HEK293 (cell line): ENCODE measurements at regions not wholly inside any gene's neighbourhood (a gene's known extent, or its start where the extent isn't known, plus 50 kb on each side); places are given as distances from the start of the nearest gene placed in this dataset.

Experiments
- YY1 ChIP-seq: fragments of 450-650 bp; formaldehyde crosslinking; IDR thresholded peaks from 2 replicates; pipeline ENCODE4 v1.5.1; 2018; ENCODE audit warnings: missing biosample characterization, missing genetic modification characterization
- ZNF211 ChIP-seq: fragments of 450-650 bp; formaldehyde crosslinking; IDR thresholded peaks from 2 replicates; pipeline ENCODE4 v1.5.1; 2016; ENCODE audit warnings: low read depth, missing biosample characterization, missing genetic modification characterization
- ZNF510 ChIP-seq: fragments of 450-650 bp; formaldehyde crosslinking; IDR thresholded peaks from 2 replicates; pipeline ENCODE4 v1.5.1; 2018; ENCODE audit warnings: mild to moderate bottlenecking, missing genetic modification characterization, missing biosample characterization; ENCODE audit not compliant: insufficient replicate concordance
- ZNF76 ChIP-seq: fragments of 450-650 bp; formaldehyde crosslinking; IDR thresholded peaks from 2 replicates; pipeline ENCODE4; 2016; ENCODE audit warnings: low read depth, missing biosample characterization, missing genetic modification characterization, borderline replicate concordance
- TF ChIP-seq, protein P1 (sequence below): fragments of 450-650 bp; formaldehyde crosslinking; IDR thresholded peaks from 2 replicates; pipeline ENCODE4 v1.5.1; 2016; ENCODE audit warnings: missing biosample characterization, missing genetic modification characterization

DNA sequence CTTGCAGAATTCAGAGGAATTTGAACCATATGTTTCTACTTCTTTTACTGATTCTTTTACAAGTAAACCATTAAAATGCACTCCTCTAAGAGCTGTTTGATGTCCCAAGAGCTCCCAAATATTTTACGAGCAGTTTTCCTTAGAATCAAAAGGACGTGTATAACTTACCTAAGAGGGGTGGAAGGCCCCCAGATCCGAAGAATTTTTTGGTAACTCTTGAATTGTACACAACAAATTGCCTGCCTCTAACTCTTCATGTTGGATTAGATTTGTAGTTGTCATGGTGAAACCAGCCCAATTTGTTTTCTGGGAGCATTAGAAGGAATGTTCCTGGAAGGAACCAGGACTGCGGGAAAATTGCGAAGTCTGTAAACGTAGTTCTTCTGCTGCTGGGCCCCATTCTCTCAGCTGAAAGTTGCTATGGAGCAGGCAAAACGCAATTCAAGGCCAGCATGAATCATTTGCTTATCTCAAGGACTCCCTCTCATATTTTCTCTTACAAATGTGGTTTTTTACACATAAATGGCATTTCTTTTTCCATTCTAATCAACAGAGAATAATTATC is 124.8 kb upstream of the TMEM72 start:
- TF ChIP-seq YY1 (tag by site-specific recombination) (no peak), ZNF510 (no peak), ZNF76 (tag by site-specific recombination) (no peak), ZNF211 (tag by site-specific recombination) (no peak)
- TF ChIP-seq, protein P1, sequence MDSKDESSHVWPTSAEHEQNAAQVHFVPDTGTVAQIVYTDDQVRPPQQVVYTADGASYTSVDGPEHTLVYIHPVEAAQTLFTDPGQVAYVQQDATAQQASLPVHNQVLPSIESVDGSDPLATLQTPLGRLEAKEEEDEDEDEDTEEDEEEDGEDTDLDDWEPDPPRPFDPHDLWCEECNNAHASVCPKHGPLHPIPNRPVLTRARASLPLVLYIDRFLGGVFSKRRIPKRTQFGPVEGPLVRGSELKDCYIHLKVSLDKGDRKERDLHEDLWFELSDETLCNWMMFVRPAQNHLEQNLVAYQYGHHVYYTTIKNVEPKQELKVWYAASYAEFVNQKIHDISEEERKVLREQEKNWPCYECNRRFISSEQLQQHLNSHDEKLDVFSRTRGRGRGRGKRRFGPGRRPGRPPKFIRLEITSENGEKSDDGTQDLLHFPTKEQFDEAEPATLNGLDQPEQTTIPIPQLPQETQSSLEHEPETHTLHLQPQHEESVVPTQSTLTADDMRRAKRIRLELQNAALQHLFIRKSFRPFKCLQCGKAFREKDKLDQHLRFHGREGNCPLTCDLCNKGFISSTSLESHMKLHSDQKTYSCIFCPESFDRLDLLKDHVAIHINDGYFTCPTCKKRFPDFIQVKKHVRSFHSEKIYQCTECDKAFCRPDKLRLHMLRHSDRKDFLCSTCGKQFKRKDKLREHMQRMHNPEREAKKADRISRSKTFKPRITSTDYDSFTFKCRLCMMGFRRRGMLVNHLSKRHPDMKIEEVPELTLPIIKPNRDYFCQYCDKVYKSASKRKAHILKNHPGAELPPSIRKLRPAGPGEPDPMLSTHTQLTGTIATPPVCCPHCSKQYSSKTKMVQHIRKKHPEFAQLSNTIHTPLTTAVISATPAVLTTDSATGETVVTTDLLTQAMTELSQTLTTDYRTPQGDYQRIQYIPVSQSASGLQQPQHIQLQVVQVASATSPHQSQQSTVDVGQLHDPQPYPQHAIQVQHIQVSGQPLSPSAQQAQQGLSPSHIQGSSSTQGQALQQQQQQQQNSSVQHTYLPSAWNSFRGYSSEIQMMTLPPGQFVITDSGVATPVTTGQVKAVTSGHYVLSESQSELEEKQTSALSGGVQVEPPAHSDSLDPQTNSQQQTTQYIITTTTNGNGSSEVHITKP (tag by site-specific recombination) = no peak
